GM21515 (cell line): ENCODE measurements at regions not wholly inside any gene's neighbourhood (a gene's known extent, or its start where the extent isn't known, plus 50 kb on each side); places are given as distances from the start of the nearest gene placed in this dataset.

Source experiments
- ATAC-seq: cut with Tn5 transposase; IDR thresholded peaks from one replicate; pipeline ENCODE4 v1.9.1; 2021; ENCODE audit not compliant: unreplicated experiment

- no peak for ATAC-seq
These were observed 222.5 kb upstream of the PRICKLE1 start for GRCh38 chr12:42812086-42812485.

- no peak for ATAC-seq
These were observed 220.5 kb upstream of the PRICKLE1 start for GRCh38 chr12:42810006-42810405.

- no peak for ATAC-seq
These were observed 219.7 kb upstream of the PRICKLE1 start for GRCh38 chr12:42809226-42809625.

GRCh38 chr12:42807766-42808165 lies 218.2 kb upstream of the PRICKLE1 start:
- ATAC-seq = no peak

- ATAC-seq = no peak
These were observed 217.7 kb upstream of the PRICKLE1 start for GRCh38 chr12:42807251-42807650.

GRCh38 chr12:42804928-42805327 lies 215.4 kb upstream of the PRICKLE1 start:
- ATAC-seq = no peak

GRCh38 chr12:42802785-42803189 lies 213.2 kb upstream of the PRICKLE1 start:
- no peak for ATAC-seq

GRCh38 chr12:42801271-42801670 lies 211.7 kb upstream of the PRICKLE1 start:
- no peak for ATAC-seq

- ATAC-seq = no peak
These were observed 210.4 kb upstream of the PRICKLE1 start for GRCh38 chr12:42799966-42800365.

GRCh38 chr12:42798811-42799438 lies 209.4 kb upstream of the PRICKLE1 start:
- no peak for ATAC-seq

- ATAC-seq = no peak
These were observed 205.3 kb upstream of the PRICKLE1 start for GRCh38 chr12:42794806-42795205.

GRCh38 chr12:42793166-42793565 lies 203.6 kb upstream of the PRICKLE1 start:
- no peak for ATAC-seq

- no peak for ATAC-seq
These were observed 202.7 kb upstream of the PRICKLE1 start for GRCh38 chr12:42792265-42792664.

- ATAC-seq = no peak
These were observed 201.9 kb upstream of the PRICKLE1 start for GRCh38 chr12:42791399-42791798.

GRCh38 chr12:42790761-42791151 lies 201.2 kb upstream of the PRICKLE1 start:
- ATAC-seq = no peak

- ATAC-seq = no peak
These were observed 200.5 kb upstream of the PRICKLE1 start for GRCh38 chr12:42789808-42790760.

GRCh38 chr12:42786400-42787148 lies 197.0 kb upstream of the PRICKLE1 start:
- ATAC-seq = no peak

GRCh38 chr12:42785944-42786343 lies 196.4 kb upstream of the PRICKLE1 start:
- ATAC-seq = no peak

- no peak for ATAC-seq
These were observed 191.1 kb upstream of the PRICKLE1 start for GRCh38 chr12:42780671-42781070.

- ATAC-seq = no peak
These were observed 189.8 kb upstream of the PRICKLE1 start for GRCh38 chr12:42779186-42779859.

- ATAC-seq = no peak
These were observed 186.8 kb upstream of the PRICKLE1 start for GRCh38 chr12:42776396-42776795.
